H1 (cell line): ENCODE measurements at regions not wholly inside any gene's neighbourhood (a gene's known extent, or its start where the extent isn't known, plus 50 kb on each side); places are given as distances from the start of the nearest gene placed in this dataset.

Experiments
- CTCF ChIA-PET: fragments of 300-600 bp; sonication (Branson Sonifier 250); formaldehyde crosslinking; loops from one replicate; lab custom pipeline; 2021; ENCODE audit not compliant: partially characterized antibody; lab: Charles Lee
- POLR2A ChIA-PET: fragments of 300-600 bp; sonication (Branson Sonifier 250); formaldehyde crosslinking; loops from one replicate; lab custom pipeline; 2021; ENCODE audit warnings: inconsistent platforms; ENCODE audit not compliant: partially characterized antibody; lab: Charles Lee
- DNase-seq, 2 experiments: peaks; one replicate each; pipeline versions ENCODE4 v3.0.0 to v3.0.0-alpha.2; 2010 to 2022; ENCODE audit warnings: low spot score in 2 of 2, low read depth in 1 of 2, mixed read lengths in 1 of 2
- FAIRE-seq: peaks from 2 replicates; lab custom pipeline; 2011; peaks lifted over from hg19 to GRCh38; lab: Jason Lieb, UNC
- H2AFZ ChIP-seq: 2 replicates; pipeline ENCODE4 v1.8.1; 2012; ENCODE audit warnings: low read length, inconsistent platforms
- H2AK5ac ChIP-seq: 2 replicates; pipeline ENCODE4 v1.6.1; 2013; ENCODE audit warnings: low read depth, low read length
- H2BK120ac ChIP-seq: replicated peaks from 2 replicates; pipeline ENCODE3; 2013; ENCODE audit warnings: low read depth, low read length, inconsistent platforms
- H2BK12ac ChIP-seq: 2 replicates; pipeline ENCODE4 v1.6.1; 2013; ENCODE audit warnings: low read depth, low read length
- H2BK15ac ChIP-seq: 2 replicates; pipeline ENCODE4 v1.6.1; 2013; ENCODE audit warnings: low read length
- H2BK20ac ChIP-seq: 2 replicates; pipeline ENCODE4 v1.6.1; 2013; ENCODE audit warnings: low read length
- H2BK5ac ChIP-seq: 2 replicates; pipeline ENCODE4 v1.6.1; 2013; ENCODE audit warnings: low read depth, low read length
- H3K14ac ChIP-seq: 2 replicates; pipeline ENCODE4 v1.6.1; 2013; ENCODE audit warnings: inconsistent platforms; ENCODE audit not compliant: insufficient read length
- H3K18ac ChIP-seq: 2 replicates; pipeline ENCODE4 v1.6.1; 2013; ENCODE audit warnings: low read length; ENCODE audit errors: extremely low read depth
- H3K23ac ChIP-seq: 2 replicates; pipeline ENCODE4 v1.6.1; 2013; ENCODE audit warnings: inconsistent platforms; ENCODE audit not compliant: insufficient read length
- H3K23me2 ChIP-seq: 2 replicates; pipeline ENCODE4 v1.6.1; 2013; ENCODE audit warnings: low read depth, low read length
- H3K27ac ChIP-seq: 2 replicates; pipeline ENCODE4 v1.6.1; 2011; ENCODE audit warnings: low read depth, low read length, inconsistent platforms
- H3K27me3 ChIP-seq, 4 experiments: replicated peaks in 1 of 4; 1 replicate in 1 of 4; 2 replicates in 3 of 4; pipeline versions ENCODE4 v1.6.1 to v1.8.1; 2011 to 2013; ENCODE audit warnings: low read length in 3 of 4, mild to moderate bottlenecking in 3 of 4, inconsistent platforms in 2 of 4, mixed read lengths in 2 of 4, moderate library complexity in 1 of 4; ENCODE audit not compliant: control insufficient read depth in 3 of 4, insufficient read depth in 3 of 4; ENCODE audit errors: extremely low read depth in 1 of 4
- H3K36me3 ChIP-seq, 4 experiments: 2 replicates each; pipeline versions ENCODE4 v1.6.1 to v1.8.1; 2011 to 2013; ENCODE audit warnings: mild to moderate bottlenecking in 4 of 4, low read length in 3 of 4, moderate library complexity in 2 of 4, control low read depth in 1 of 4, inconsistent platforms in 1 of 4; ENCODE audit not compliant: insufficient read depth in 4 of 4, control insufficient read depth in 2 of 4
- H3K4ac ChIP-seq: replicated peaks from 2 replicates; pipeline ENCODE3; 2013; ENCODE audit warnings: low read length, low read depth, mixed read lengths, inconsistent platforms; ENCODE audit not compliant: insufficient read length
- H3K4me1 ChIP-seq, 4 experiments: replicated peaks in 1 of 4; 1 replicate in 1 of 4; 2 replicates in 3 of 4; pipeline versions ENCODE4 v1.6.1 to v1.8.1; 2011 to 2013; ENCODE audit warnings: low read length in 3 of 4, inconsistent platforms in 2 of 4, mixed read lengths in 1 of 4; ENCODE audit not compliant: insufficient read depth in 4 of 4, control insufficient read depth in 3 of 4
- H3K4me2 ChIP-seq, 2 experiments: 2 replicates each; pipeline versions ENCODE4 v1.6.1 to v1.8.1; 2011 to 2013; ENCODE audit warnings: low read depth in 2 of 2, low read length in 2 of 2, control low read depth in 1 of 2, inconsistent platforms in 1 of 2, mild to moderate bottlenecking in 1 of 2; ENCODE audit not compliant: insufficient read depth in 1 of 2
- H3K4me3 ChIP-seq, 4 experiments: fragments of 200-600, 300-600 bp in 1 of 4; sonication (generic), shearing (Covaris generic), sonication (Bioruptor Twin) in 1 of 4; 2 replicates each; pipeline versions ENCODE4 v1.5.1 to v1.8.1; 2011 to 2016; ENCODE audit warnings: low read length in 4 of 4, low read depth in 3 of 4, control low read depth in 2 of 4, inconsistent platforms in 2 of 4, mild to moderate bottlenecking in 2 of 4, mixed read lengths in 1 of 4, moderate library complexity in 1 of 4; ENCODE audit not compliant: insufficient read depth in 2 of 4; ENCODE audit errors: extremely low read depth in 1 of 4
- H3K56ac ChIP-seq: replicated peaks from 2 replicates; pipeline ENCODE3; 2013; ENCODE audit warnings: low read depth, mild to moderate bottlenecking, mixed read lengths, low read length, inconsistent platforms; ENCODE audit not compliant: insufficient read length
- H3K79me1 ChIP-seq: 2 replicates; pipeline ENCODE4 v1.6.1; 2013; ENCODE audit warnings: low read depth, low read length, control low read depth
- H3K79me2 ChIP-seq, 2 experiments: 2 replicates each; pipeline versions ENCODE4 v1.6.1 to v1.8.1; 2012 to 2013; ENCODE audit warnings: low read length in 2 of 2, mild to moderate bottlenecking in 2 of 2, inconsistent platforms in 1 of 2; ENCODE audit not compliant: insufficient read depth in 2 of 2, control insufficient read depth in 1 of 2
- H3K9ac ChIP-seq, 4 experiments: replicated peaks in 1 of 4; 1 replicate in 1 of 4; 2 replicates in 3 of 4; pipeline versions ENCODE4 v1.6.1 to v1.8.1; 2011 to 2013; ENCODE audit warnings: low read depth in 3 of 4, low read length in 3 of 4, control low read depth in 2 of 4, mild to moderate bottlenecking in 2 of 4, moderate library complexity in 2 of 4, inconsistent platforms in 1 of 4; ENCODE audit errors: extremely low read depth in 1 of 4
- H3K9me3 ChIP-seq, 2 experiments: 2 replicates each; pipeline versions ENCODE4 v1.6.1 to v1.8.1; 2012 to 2013; ENCODE audit warnings: mild to moderate bottlenecking in 2 of 2, moderate library complexity in 2 of 2, control low read depth in 1 of 2, inconsistent platforms in 1 of 2, low read depth in 1 of 2, low read length in 1 of 2, mixed read lengths in 1 of 2; ENCODE audit not compliant: insufficient read depth in 2 of 2
- H4K20me1 ChIP-seq, 2 experiments: replicated peaks in 1 of 2; 2 replicates each; pipeline versions ENCODE3 to v1.8.1; 2011 to 2013; ENCODE audit warnings: inconsistent platforms in 2 of 2, low read length in 2 of 2, mild to moderate bottlenecking in 1 of 2; ENCODE audit not compliant: insufficient read depth in 2 of 2, control insufficient read depth in 1 of 2
- H4K5ac ChIP-seq: 2 replicates; pipeline ENCODE4 v1.6.1; 2013; ENCODE audit warnings: low read length, low read depth, mixed read lengths, inconsistent platforms; ENCODE audit not compliant: insufficient read length
- H4K8ac ChIP-seq: 2 replicates; pipeline ENCODE4 v1.8.0; 2013; ENCODE audit warnings: mild to moderate bottlenecking, moderate library complexity, low read length, inconsistent platforms; ENCODE audit not compliant: insufficient read depth; ENCODE audit errors: extremely low read depth
- H4K91ac ChIP-seq: replicated peaks from 2 replicates; pipeline ENCODE3; 2013; ENCODE audit warnings: low read length, mixed read lengths, inconsistent platforms; ENCODE audit not compliant: insufficient read length
- ASH2L ChIP-seq: fragments of 200-600, 300-600 bp; sonication (generic); IDR thresholded peaks from one replicate; pipeline ENCODE4 v1.7.1; 2017; ENCODE audit warnings: low read length
- CHD1 ChIP-seq: IDR thresholded peaks from 2 replicates; pipeline ENCODE4 v1.6.1; 2012; ENCODE audit warnings: low read depth, low read length, improper control_type of control experiment
- CREB1 ChIP-seq: IDR thresholded peaks from 2 replicates; pipeline ENCODE4 v1.6.1; 2012; ENCODE audit warnings: inconsistent platforms
- EZH2 ChIP-seq: fragments of 200-600 bp; sonication (generic); IDR thresholded peaks from 2 replicates; pipeline ENCODE4 v1.7.1; 2012; ENCODE audit warnings: low read depth, mild to moderate bottlenecking, moderate library complexity, low read length, inconsistent platforms; ENCODE audit not compliant: severe bottlenecking
- GABPA ChIP-seq: IDR thresholded peaks from 2 replicates; pipeline ENCODE4 v1.6.1; 2011; ENCODE audit warnings: mild to moderate bottlenecking, low read length, moderate library complexity, borderline replicate concordance; ENCODE audit not compliant: insufficient read depth
- JUN ChIP-seq: IDR thresholded peaks from 2 replicates; pipeline ENCODE4 v1.6.1; 2011; ENCODE audit warnings: low read depth, mild to moderate bottlenecking, improper control_type of control experiment, low read length
- KDM4A ChIP-seq: IDR thresholded peaks from one replicate; pipeline ENCODE4 v1.7.1; 2012; ENCODE audit warnings: low read depth, mild to moderate bottlenecking, moderate library complexity, low read length, inconsistent platforms; ENCODE audit not compliant: severe bottlenecking
- MAFK ChIP-seq: IDR thresholded peaks from 2 replicates; pipeline ENCODE4 v1.6.1; 2012; ENCODE audit warnings: low read depth, mild to moderate bottlenecking, improper control_type of control experiment, low read length
- POLR2A ChIP-seq, 2 experiments: IDR thresholded peaks; 1 replicate in 1 of 2; 2 replicates in 1 of 2; pipeline ENCODE4 v1.6.1; 2011; ENCODE audit warnings: low read depth in 2 of 2, low read length in 2 of 2, mild to moderate bottlenecking in 2 of 2; ENCODE audit errors: control extremely low read depth in 1 of 2
- RBBP5 ChIP-seq: IDR thresholded peaks from 2 replicates; pipeline ENCODE4 v1.7.1; 2012; ENCODE audit warnings: low read depth, mild to moderate bottlenecking, inconsistent platforms, low read length, moderate library complexity, borderline replicate concordance
- RXRA ChIP-seq: IDR thresholded peaks from 2 replicates; pipeline ENCODE4 v1.6.1; 2011; ENCODE audit warnings: low read depth, mild to moderate bottlenecking, low read length, moderate library complexity; ENCODE audit not compliant: insufficient read depth
- SIX5 ChIP-seq: IDR thresholded peaks from 2 replicates; pipeline ENCODE4 v1.6.1; 2011; ENCODE audit warnings: mild to moderate bottlenecking, low read depth, low read length
- SP4 ChIP-seq: IDR thresholded peaks from 2 replicates; pipeline ENCODE4 v1.6.1; 2012; ENCODE audit warnings: low read length, inconsistent platforms
- SUZ12 ChIP-seq: fragments of 200-600 bp; sonication (generic); IDR thresholded peaks from 2 replicates; pipeline ENCODE4 v1.6.1; 2012; ENCODE audit warnings: mild to moderate bottlenecking, inconsistent platforms, low read length, moderate library complexity, mixed read lengths
- TBP ChIP-seq: IDR thresholded peaks from 2 replicates; pipeline ENCODE4 v1.6.1; 2011; ENCODE audit warnings: low read depth, low read length, improper control_type of control experiment
- WGBS, 2 experiments: shearing (Covaris generic) in 1 of 2; methylation state at CpG; one replicate each; pipeline versions ENCODE4 v1.1.6 to v1.1.7; 2013 to 2015; ENCODE audit warnings: low lambda C conversion rate in 2 of 2, mixed read lengths in 2 of 2, inconsistent platforms in 1 of 2, low coverage in 1 of 2, missing lambda C conversion rate in 1 of 2; ENCODE audit not compliant: insufficient replicate concordance in 2 of 2, insufficient coverage in 1 of 2, insufficient read length in 1 of 2; ENCODE audit errors: extremely low coverage in 1 of 2, missing lambda C conversion rate in 1 of 2; 5-methylcytosine and 5-hydroxymethylcytosine counted together

- H2BK5ac ChIP-seq = no peak overlapping the region
- H3K4me1 ChIP-seq = no peaks in the 10 kb centered on the region
- TF ChIP-seq CHD1 (no peak), RXRA (no peak), CREB1 (no peak), TBP (no peak), POLR2A (IDR thresholded peaks at IDR 0.05; ENCODE audit: control extremely low read depth in 1 of 2, low read depth in 2 of 2, low read length in 2 of 2) (no peak), ASH2L (no peak), JUN (no peak), EZH2 (no peak), SP4 (no peak), KDM4A (no peak), RBBP5 (no peak), SUZ12 (no peak), MAFK (no peak), SIX5 (no peak), GABPA (no peak)
- no peaks in the 10 kb centered on the region for H4K20me1 ChIP-seq
- no peak overlapping the region for H2BK120ac ChIP-seq
- no peak overlapping the region for H3K14ac ChIP-seq
- ChIA-PET POLR2A (no interaction called here), CTCF (no interaction called here)
- no peak overlapping the region for H4K91ac ChIP-seq
- DNase-seq (no peak), FAIRE-seq (no peak)
- no peak overlapping the region for H3K4me2 ChIP-seq
- H3K27me3 ChIP-seq = no peaks in the 10 kb centered on the region
- 92% methylated on average over 3 of the region's 3 CpGs; no CpG with 5 or more reads in 1 of the 2 experiments for WGBS, 2 experiments
- no peak overlapping the region for H3K4ac ChIP-seq
- H2AK5ac ChIP-seq = no peak overlapping the region
- no peaks in the 10 kb centered on the region for H3K9me3 ChIP-seq
- H3K36me3 ChIP-seq = peaks cover 0 to 3% (median 0%) of the 10 kb centered on the region in 4 experiments; a peak in 2 of 8 replicates
- no peak overlapping the region for H2AFZ ChIP-seq
- H3K23ac ChIP-seq = no peak overlapping the region
- no peak overlapping the region for H3K4me3 ChIP-seq
- H3K56ac ChIP-seq = no peak overlapping the region
- H3K27ac ChIP-seq = no peak overlapping the region
- H3K9ac ChIP-seq = no peak overlapping the region
- no peaks in the 10 kb centered on the region for H3K23me2 ChIP-seq
- no peaks in the 10 kb centered on the region for H3K79me1 ChIP-seq
- H3K79me2 ChIP-seq = no peaks in the 10 kb centered on the region
- no peak overlapping the region for H2BK12ac ChIP-seq
- H4K5ac ChIP-seq = no peak overlapping the region
- H4K8ac ChIP-seq = no peak overlapping the region; the same call in 1 of the 2 replicates
- H3K18ac ChIP-seq = no peak overlapping the region
- no peak overlapping the region for H2BK15ac ChIP-seq
- H2BK20ac ChIP-seq = no peak overlapping the region
Observed at GRCh38 chr20:3342766-3343165, 64.7 kb downstream of the DNAAF9 start.
